CD4-positive, alpha-beta memory T cell (primary cell): ENCODE measurements at regions not wholly inside any gene's neighbourhood (a gene's known extent, or its start where the extent isn't known, plus 50 kb on each side); places are given as distances from the start of the nearest gene placed in this dataset.
"Not testable (repeated sequence)": the region's sequence is repeated elsewhere in the genome, so short reads cannot be mapped to it uniquely, and the experiment has no call there.

Experiments used
- CTCF ChIA-PET: fragments of 350-600 bp; sonication (Branson Sonifier 250); formaldehyde crosslinking; loops from one replicate; lab custom pipeline; 2021; ENCODE audit warnings: inconsistent platforms; ENCODE audit not compliant: partially characterized antibody; lab: Charles Lee
- POLR2A ChIA-PET: fragments of 350-600 bp; sonication (Branson Sonifier 250); formaldehyde crosslinking; loops from one replicate; lab custom pipeline; 2021; ENCODE audit not compliant: partially characterized antibody; lab: Charles Lee
- DNase-seq, 5 donors: peaks; one replicate each; pipeline versions ENCODE4 v3.0.0 to v3.0.0-alpha.2; 2020 to 2022; ENCODE audit warnings: mixed read lengths in 1 of 5
- H3K27ac ChIP-seq: one replicate; pipeline ENCODE4 v1.7.0; 2013; ENCODE audit warnings: low read depth, low read length
- H3K27me3 ChIP-seq: 2 replicates; pipeline ENCODE4 v1.7.0; 2013; ENCODE audit warnings: mild to moderate bottlenecking, low read length, moderate library complexity; ENCODE audit not compliant: insufficient read depth
- H3K36me3 ChIP-seq: 2 replicates; pipeline ENCODE4 v1.7.0; 2013; ENCODE audit warnings: mild to moderate bottlenecking, low read length, moderate library complexity; ENCODE audit not compliant: insufficient read depth
- H3K4me1 ChIP-seq: 2 replicates; pipeline ENCODE4 v1.7.0; 2013; ENCODE audit warnings: mild to moderate bottlenecking, low read length, moderate library complexity; ENCODE audit not compliant: insufficient read depth
- H3K4me3 ChIP-seq, 2 donors: one replicate each; pipeline ENCODE4 v1.7.0; 2013; ENCODE audit warnings: low read length in 2 of 2, mild to moderate bottlenecking in 1 of 2
- H3K9me3 ChIP-seq, 2 donors: one replicate each; pipeline ENCODE4 v1.7.0; 2013; ENCODE audit warnings: low read length in 2 of 2, control low read depth in 1 of 2; ENCODE audit not compliant: control insufficient read depth in 1 of 2
- H3K27ac Mint-ChIP-seq, 7 donors: one replicate each; pipeline ENCODE4 v1.8.0; 2020 to 2021; ENCODE audit warnings: mixed read lengths in 7 of 7, mild to moderate bottlenecking in 6 of 7, inconsistent platforms in 3 of 7, moderate library complexity in 3 of 7
- H3K27me3 Mint-ChIP-seq, 2 donors: one replicate each; pipeline ENCODE4 v1.8.0; 2020 to 2021; ENCODE audit warnings: mixed read lengths in 2 of 2
- H3K36me3 Mint-ChIP-seq, 2 donors: one replicate each; pipeline ENCODE4 v1.8.0; 2020 to 2021; ENCODE audit warnings: mixed read lengths in 2 of 2, inconsistent platforms in 1 of 2, mild to moderate bottlenecking in 1 of 2
- H3K4me1 Mint-ChIP-seq, 4 donors: one replicate each; pipeline ENCODE4 v1.8.0; 2020 to 2021; ENCODE audit warnings: mixed read lengths in 4 of 4, mild to moderate bottlenecking in 1 of 4
- H3K4me3 Mint-ChIP-seq, 8 donors: one replicate each; pipeline ENCODE4 v1.8.0; 2020 to 2021; ENCODE audit warnings: mixed read lengths in 8 of 8, mild to moderate bottlenecking in 7 of 8, moderate library complexity in 6 of 8, inconsistent platforms in 3 of 8
- H3K9me3 Mint-ChIP-seq, 8 donors: one replicate each; pipeline ENCODE4 v1.8.0; 2020 to 2021; ENCODE audit warnings: mixed read lengths in 8 of 8, mild to moderate bottlenecking in 5 of 8, inconsistent platforms in 3 of 8, moderate library complexity in 1 of 8
- intact Hi-C: fragments of 100-400 bp; cut with micrococcal nuclease; formaldehyde crosslinking; loops from one replicate; pipeline ENCODE4 v1.15.1; 2023

DNA sequence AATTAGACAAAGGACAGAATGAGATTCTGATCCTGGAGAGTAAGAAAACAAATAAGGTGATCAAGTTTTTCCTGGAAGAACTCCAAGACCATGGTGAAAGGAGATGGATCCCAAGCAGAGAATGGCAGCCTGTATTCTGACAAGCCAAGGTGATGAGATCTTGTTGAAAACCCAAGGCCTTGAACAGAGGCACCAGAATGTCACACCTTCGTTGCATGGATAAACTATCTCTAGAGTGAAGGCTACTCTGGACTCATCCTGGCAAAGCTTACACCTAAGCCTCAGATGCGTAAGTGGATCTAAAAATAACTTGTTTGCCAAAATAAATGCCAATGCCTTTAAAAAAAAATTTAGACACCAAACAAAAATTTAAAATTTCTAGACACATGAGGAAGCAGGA lies 605.9 kb downstream of the ETNK1 start:
- Mint-ChIP-seq H3K4me3 (no peak overlapping the region), H3K27me3 (no peaks in the 10 kb centered on the region), H3K4me1 (no peaks in the 10 kb centered on the region), H3K36me3 (no peaks in the 10 kb centered on the region), H3K27ac (no peak overlapping the region), H3K9me3 (peaks cover 0 to 4% (median 0%) of the 10 kb centered on the region in 8 donors)
- no peak for DNase-seq
- Histone ChIP-seq H3K27me3 (no peaks in the 10 kb centered on the region), H3K4me3 (no peak overlapping the region), H3K27ac (no peak overlapping the region), H3K36me3 (no peaks in the 10 kb centered on the region), H3K9me3 (no peaks in the 10 kb centered on the region), H3K4me1 (no peaks in the 10 kb centered on the region)
- POLR2A ChIA-PET: no interaction called here
- intact Hi-C loops: no loop called here
- CTCF ChIA-PET: no interaction called here

DNA sequence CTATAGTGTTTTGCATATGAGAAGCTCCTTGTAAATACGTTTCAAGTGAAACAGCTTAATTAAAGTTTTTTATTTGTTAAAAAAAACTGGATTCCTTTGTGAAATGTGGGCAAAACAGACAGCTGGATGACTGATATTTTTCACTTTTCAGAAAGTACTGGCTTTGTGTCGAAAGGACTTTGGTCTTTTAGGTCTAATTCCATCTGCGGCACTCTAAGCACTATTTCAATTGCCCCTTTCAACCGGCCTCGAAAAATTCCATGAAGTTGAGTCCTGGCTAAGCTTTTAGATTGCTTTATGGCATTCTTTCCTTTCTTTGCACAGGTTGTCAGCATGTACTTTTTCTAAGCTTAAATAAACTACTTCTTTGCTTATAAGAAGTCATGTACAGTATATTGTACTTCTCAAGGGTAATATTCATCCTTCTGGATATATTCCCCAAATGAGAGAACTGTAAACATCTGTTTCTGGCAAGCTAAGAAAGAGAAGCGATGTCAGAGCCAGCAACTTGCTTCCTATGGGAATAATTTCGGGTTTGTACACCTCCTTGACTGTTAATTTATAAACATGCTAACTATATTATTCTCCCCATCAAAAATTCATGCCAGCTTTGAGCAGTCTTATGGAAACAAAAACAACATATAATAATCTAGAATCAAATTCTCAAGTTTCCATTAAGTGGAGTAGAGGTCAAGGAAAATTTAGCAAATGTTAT lies 611.3 kb downstream of the ETNK1 start:
- ChIA-PET CTCF (no interaction called here), POLR2A (no interaction called here)
- H3K27me3 ChIP-seq: no peaks in the 10 kb centered on the region
- no peaks in the 10 kb centered on the region for H3K9me3 ChIP-seq
- no peak for DNase-seq
- H3K27me3 Mint-ChIP-seq: no peaks in the 10 kb centered on the region
- H3K27ac ChIP-seq: no peak overlapping the region
- H3K4me1 ChIP-seq: no peaks in the 10 kb centered on the region
- no peaks in the 10 kb centered on the region for H3K4me1 Mint-ChIP-seq
- H3K9me3 Mint-ChIP-seq: peaks cover 0 to 4% (median 0%) of the 10 kb centered on the region in 8 donors
- intact Hi-C loops: no loop called here
- no peak overlapping the region for H3K4me3 ChIP-seq
- no peak overlapping the region for H3K4me3 Mint-ChIP-seq
- no peaks in the 10 kb centered on the region for H3K36me3 Mint-ChIP-seq
- H3K27ac Mint-ChIP-seq: no peak overlapping the region
- H3K36me3 ChIP-seq: no peaks in the 10 kb centered on the region

DNA sequence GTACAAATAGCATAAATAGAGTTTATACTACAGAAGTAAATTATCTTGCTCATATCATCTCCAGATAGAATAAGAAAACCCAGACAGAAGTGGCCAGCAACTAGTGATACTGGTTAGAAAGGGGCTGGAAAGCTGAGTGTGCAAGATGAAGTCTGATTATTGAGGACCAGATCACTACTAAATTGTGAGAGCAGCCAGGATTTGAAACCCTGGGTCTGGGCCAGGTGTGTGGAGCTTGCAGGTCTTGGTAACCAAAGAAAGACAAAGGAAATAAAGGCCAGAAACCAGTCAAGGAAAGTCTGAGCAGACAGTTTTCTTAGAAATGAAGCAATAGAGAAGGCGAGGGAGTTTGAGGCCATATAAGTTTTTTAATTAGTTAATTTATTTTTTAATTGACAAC lies 611.8 kb downstream of the ETNK1 start:
- Mint-ChIP-seq H3K9me3 (peaks cover 0 to 2% (median 0%) of the 10 kb centered on the region in 8 donors), H3K27ac (no peak overlapping the region), H3K36me3 (no peaks in the 10 kb centered on the region), H3K27me3 (no peaks in the 10 kb centered on the region), H3K4me1 (no peaks in the 10 kb centered on the region), H3K4me3 (no peak overlapping the region)
- Histone ChIP-seq H3K4me3 (no peak overlapping the region), H3K36me3 (no peaks in the 10 kb centered on the region), H3K27me3 (no peaks in the 10 kb centered on the region), H3K4me1 (no peaks in the 10 kb centered on the region), H3K27ac (no peak overlapping the region), H3K9me3 (no peaks in the 10 kb centered on the region)
- DNase-seq: no peak
- intact Hi-C loops: no loop called here
- ChIA-PET POLR2A (no interaction called here), CTCF (no interaction called here)

DNA sequence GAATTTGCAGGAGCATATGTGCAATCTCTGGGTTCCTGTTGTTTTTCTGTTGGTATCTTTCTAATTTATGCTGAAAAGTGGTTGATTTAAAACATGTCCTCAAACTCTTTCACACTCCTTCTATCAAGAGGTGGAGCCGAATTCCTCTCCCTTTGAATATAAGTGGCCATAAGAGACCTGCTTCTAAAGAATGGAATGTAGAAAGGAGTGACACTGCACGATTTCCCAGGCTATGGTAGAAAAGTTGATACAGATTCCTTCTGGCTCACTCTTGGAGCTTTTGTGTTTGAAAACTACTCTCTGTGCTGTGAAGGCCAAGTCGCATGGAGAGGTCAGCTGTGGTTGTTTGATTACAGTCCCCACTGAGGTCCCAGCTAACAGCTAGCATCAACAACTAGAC lies 613.2 kb downstream of the ETNK1 start:
- no peak overlapping the region for H3K27ac ChIP-seq
- no peak for DNase-seq
- Mint-ChIP-seq H3K27me3 (no peaks in the 10 kb centered on the region), H3K9me3 (peaks cover 0 to under 1% (median 0%) of the 10 kb centered on the region in 8 donors), H3K36me3 (no peaks in the 10 kb centered on the region), H3K27ac (no peak overlapping the region), H3K4me1 (no peaks in the 10 kb centered on the region), H3K4me3 (no peak overlapping the region)
- ChIA-PET CTCF (no interaction called here), POLR2A (no interaction called here)
- H3K4me1 ChIP-seq: no peaks in the 10 kb centered on the region
- no peaks in the 10 kb centered on the region for H3K27me3 ChIP-seq
- intact Hi-C loops: no loop called here
- H3K4me3 ChIP-seq: no peak overlapping the region
- H3K9me3 ChIP-seq: no peaks in the 10 kb centered on the region
- no peaks in the 10 kb centered on the region for H3K36me3 ChIP-seq

DNA sequence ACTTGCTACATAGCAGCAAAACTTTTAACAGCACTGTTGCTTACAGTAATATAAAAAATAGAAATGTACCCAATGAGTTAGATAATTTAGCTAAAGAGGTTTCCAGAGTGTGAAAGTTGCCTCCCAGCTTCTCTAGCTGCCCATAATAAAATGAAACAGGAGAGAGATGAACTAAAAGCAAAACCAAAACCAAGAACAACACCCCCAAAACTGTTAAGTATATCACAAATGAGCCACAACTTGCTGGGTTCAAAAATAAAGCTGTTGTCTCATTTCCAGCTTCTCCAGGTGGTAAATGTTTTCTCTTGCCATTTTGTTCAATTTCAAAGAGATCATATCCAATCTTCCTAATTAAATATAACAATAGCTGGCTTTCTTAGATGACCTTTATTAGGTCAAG lies 614.0 kb downstream of the ETNK1 start:
- POLR2A ChIA-PET: no interaction called here
- Histone ChIP-seq H3K4me1 (no peaks in the 10 kb centered on the region), H3K9me3 (no peaks in the 10 kb centered on the region), H3K36me3 (no peaks in the 10 kb centered on the region), H3K4me3 (no peak overlapping the region), H3K27ac (no peak overlapping the region), H3K27me3 (no peaks in the 10 kb centered on the region)
- no peaks in the 10 kb centered on the region for H3K27me3 Mint-ChIP-seq
- no peaks in the 10 kb centered on the region for H3K4me1 Mint-ChIP-seq
- no peak for DNase-seq
- no peak overlapping the region for H3K27ac Mint-ChIP-seq
- peaks cover 0 to 4% (median 0%) of the 10 kb centered on the region in 8 donors for H3K9me3 Mint-ChIP-seq
- CTCF ChIA-PET: no interaction called here
- no peak overlapping the region for H3K4me3 Mint-ChIP-seq
- intact Hi-C loops: no loop called here
- no peaks in the 10 kb centered on the region for H3K36me3 Mint-ChIP-seq

DNA sequence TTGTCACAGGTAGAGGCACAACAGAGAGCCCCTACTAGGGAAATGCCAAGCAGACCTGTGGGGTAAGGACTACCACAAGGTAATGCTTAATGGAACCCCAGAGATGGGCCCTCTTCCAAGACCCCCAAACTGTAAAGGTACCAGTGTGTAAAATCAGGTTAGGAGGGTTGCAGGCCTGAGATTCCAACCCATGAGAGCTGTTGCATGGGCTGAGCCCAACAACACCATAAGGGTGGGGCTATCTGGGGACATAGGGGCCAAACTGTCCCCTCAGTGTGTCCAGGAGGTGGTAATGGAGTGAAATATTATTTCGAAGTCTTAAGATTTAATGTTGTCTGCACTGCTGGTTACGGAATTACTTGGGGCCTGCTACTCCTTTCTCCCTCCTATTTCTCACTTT lies 620.2 kb downstream of the ETNK1 start:
- Mint-ChIP-seq H3K27ac (no peak overlapping the region), H3K36me3 (no peaks in the 10 kb centered on the region), H3K27me3 (no peaks in the 10 kb centered on the region), H3K4me3 (no peak overlapping the region), H3K4me1 (no peaks in the 10 kb centered on the region), H3K9me3 (peaks cover 0 to 4% (median 0%) of the 10 kb centered on the region in 8 donors)
- ChIA-PET POLR2A (no interaction called here), CTCF (no interaction called here)
- no peak for DNase-seq
- H3K4me1 ChIP-seq: no peaks in the 10 kb centered on the region
- no peak overlapping the region for H3K27ac ChIP-seq
- no peaks in the 10 kb centered on the region for H3K36me3 ChIP-seq
- intact Hi-C loops: no loop called here
- H3K27me3 ChIP-seq: no peaks in the 10 kb centered on the region
- no peaks in the 10 kb centered on the region for H3K9me3 ChIP-seq
- no peak overlapping the region for H3K4me3 ChIP-seq

DNA sequence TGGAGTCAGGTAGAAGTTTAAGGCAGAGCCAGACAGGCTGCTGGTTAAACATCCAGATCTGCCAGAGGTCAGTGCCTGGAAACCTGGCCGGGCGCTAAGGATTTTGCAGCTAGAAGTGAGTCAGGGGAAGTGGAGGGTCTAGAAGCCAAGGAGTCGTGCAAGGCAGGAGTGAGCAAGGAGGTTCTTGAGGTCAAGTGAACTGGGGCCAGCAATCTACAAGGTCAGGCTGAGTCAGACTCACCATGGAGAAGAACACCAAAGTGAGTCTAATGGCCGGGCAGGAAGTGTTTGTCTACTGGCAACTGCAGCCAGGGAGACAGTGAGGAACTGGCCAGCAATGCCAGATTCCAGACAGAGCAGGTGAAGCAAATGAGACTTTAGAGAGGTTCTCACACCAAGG lies 628.2 kb downstream of the ETNK1 start:
- Mint-ChIP-seq H3K27ac (no peak overlapping the region), H3K27me3 (no peaks in the 10 kb centered on the region), H3K36me3 (no peaks in the 10 kb centered on the region), H3K9me3 (peaks cover 0 to 9% (median 1%) of the 10 kb centered on the region in 8 donors), H3K4me1 (no peaks in the 10 kb centered on the region), H3K4me3 (no peak overlapping the region)
- H3K27ac ChIP-seq: no peak overlapping the region
- H3K4me3 ChIP-seq: no peak overlapping the region
- no peaks in the 10 kb centered on the region for H3K4me1 ChIP-seq
- no peak for DNase-seq
- POLR2A ChIA-PET: no interaction called here
- no peaks in the 10 kb centered on the region for H3K9me3 ChIP-seq
- H3K36me3 ChIP-seq: no peaks in the 10 kb centered on the region
- intact Hi-C loops: no loop called here
- no peaks in the 10 kb centered on the region for H3K27me3 ChIP-seq
- CTCF ChIA-PET: no interaction called here

DNA sequence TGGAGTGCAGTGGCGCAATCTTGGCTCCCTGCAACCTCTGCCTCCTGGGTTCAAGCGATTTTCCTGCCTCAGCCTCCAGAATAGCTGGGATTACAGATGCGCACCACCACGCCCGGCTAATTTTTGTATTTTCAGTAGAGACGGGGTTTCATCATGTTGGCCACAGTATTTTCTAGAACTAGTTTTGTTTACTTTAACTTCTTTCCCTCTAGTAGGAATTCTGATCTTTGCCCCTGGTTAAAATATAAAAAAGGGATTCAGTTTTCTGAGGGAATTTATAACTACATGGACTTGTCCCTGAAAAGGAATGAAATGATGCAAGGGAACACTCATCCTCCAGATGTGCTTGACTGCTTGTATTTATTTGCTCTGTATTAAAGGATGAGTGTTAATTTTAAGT lies 628.9 kb downstream of the ETNK1 start:
- H3K27ac Mint-ChIP-seq, intact Hi-C loops, H3K4me1 ChIP-seq, H3K36me3 Mint-ChIP-seq, CTCF ChIA-PET, H3K4me3 ChIP-seq, H3K36me3 ChIP-seq, H3K27me3 ChIP-seq, H3K4me3 Mint-ChIP-seq, H3K27ac ChIP-seq, H3K9me3 Mint-ChIP-seq, H3K4me1 Mint-ChIP-seq, POLR2A ChIA-PET, H3K9me3 ChIP-seq, DNase-seq, H3K27me3 Mint-ChIP-seq: not testable (repeated sequence)
